22Rv1 (cell line): ENCODE measurements at regions not wholly inside any gene's neighbourhood (a gene's known extent, or its start where the extent isn't known, plus 50 kb on each side); places are given as distances from the start of the nearest gene placed in this dataset.

ENCODE experiments used
- ZFX ChIP-seq: fragments of 450-650 bp; IDR thresholded peaks from 2 replicates; pipeline ENCODE4 v1.6.1; 2017; ENCODE audit warnings: antibody characterized with exemption, borderline replicate concordance
- TF ChIP-seq, protein P1 (sequence below): fragments of 450-650 bp; IDR thresholded peaks from 2 replicates; pipeline ENCODE4 v1.5.1; 2017; ENCODE audit warnings: mild to moderate bottlenecking

GRCh38 chr17:21538615-21539014 is 153.7 kb upstream of the KCNJ18 start:
- TF ChIP-seq, protein P1, sequence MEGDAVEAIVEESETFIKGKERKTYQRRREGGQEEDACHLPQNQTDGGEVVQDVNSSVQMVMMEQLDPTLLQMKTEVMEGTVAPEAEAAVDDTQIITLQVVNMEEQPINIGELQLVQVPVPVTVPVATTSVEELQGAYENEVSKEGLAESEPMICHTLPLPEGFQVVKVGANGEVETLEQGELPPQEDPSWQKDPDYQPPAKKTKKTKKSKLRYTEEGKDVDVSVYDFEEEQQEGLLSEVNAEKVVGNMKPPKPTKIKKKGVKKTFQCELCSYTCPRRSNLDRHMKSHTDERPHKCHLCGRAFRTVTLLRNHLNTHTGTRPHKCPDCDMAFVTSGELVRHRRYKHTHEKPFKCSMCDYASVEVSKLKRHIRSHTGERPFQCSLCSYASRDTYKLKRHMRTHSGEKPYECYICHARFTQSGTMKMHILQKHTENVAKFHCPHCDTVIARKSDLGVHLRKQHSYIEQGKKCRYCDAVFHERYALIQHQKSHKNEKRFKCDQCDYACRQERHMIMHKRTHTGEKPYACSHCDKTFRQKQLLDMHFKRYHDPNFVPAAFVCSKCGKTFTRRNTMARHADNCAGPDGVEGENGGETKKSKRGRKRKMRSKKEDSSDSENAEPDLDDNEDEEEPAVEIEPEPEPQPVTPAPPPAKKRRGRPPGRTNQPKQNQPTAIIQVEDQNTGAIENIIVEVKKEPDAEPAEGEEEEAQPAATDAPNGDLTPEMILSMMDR, result no peak
- no peak for TF ChIP-seq ZFX
